OCI-LY1 (cell line): ENCODE measurements at regions not wholly inside any gene's neighbourhood (a gene's known extent, or its start where the extent isn't known, plus 50 kb on each side); places are given as distances from the start of the nearest gene placed in this dataset.

Source experiments
- H2AFZ ChIP-seq: fragments of 200-600 bp; sonication (generic), shearing (Covaris generic); 2 replicates; pipeline ENCODE4 v1.6.0; 2014; ENCODE audit warnings: antibody characterized with exemption, mild to moderate bottlenecking, low read length
- H3F3A ChIP-seq: fragments of 200-600 bp; sonication (generic), shearing (Covaris generic); 2 replicates; pipeline ENCODE4 v1.6.0; 2014; ENCODE audit warnings: mild to moderate bottlenecking, antibody characterized with exemption, low read length, moderate library complexity; ENCODE audit not compliant: insufficient read depth
- H3K27ac ChIP-seq: fragments of 200-600 bp; sonication (generic); 2 replicates; pipeline ENCODE4 v1.5.1; 2014; ENCODE audit warnings: low read length, mixed run types, mild to moderate bottlenecking, low read depth; ENCODE audit not compliant: poor library complexity, severe bottlenecking
- H3K27me3 ChIP-seq: fragments of 200-600 bp; sonication (generic); 2 replicates; pipeline ENCODE4 v1.6.0; 2014; ENCODE audit warnings: antibody characterized with exemption, mild to moderate bottlenecking, low read length, moderate library complexity; ENCODE audit not compliant: insufficient read depth
- H3K36me3 ChIP-seq: fragments of 200-600 bp; sonication (generic); 2 replicates; pipeline ENCODE4 v1.6.1; 2014; ENCODE audit warnings: mild to moderate bottlenecking, antibody characterized with exemption, low read length, moderate library complexity, mixed read lengths; ENCODE audit not compliant: insufficient read depth
- H3K4me1 ChIP-seq: fragments of 200-600 bp; sonication (generic); 2 replicates; pipeline ENCODE4 v1.5.1; 2014; ENCODE audit warnings: mild to moderate bottlenecking, low read length, moderate library complexity; ENCODE audit not compliant: insufficient read depth, severe bottlenecking
- H3K4me2 ChIP-seq: fragments of 200-600 bp; sonication (generic), shearing (Covaris generic); 2 replicates; pipeline ENCODE4 v1.6.1; 2014; ENCODE audit warnings: low read length
- H3K4me3 ChIP-seq: fragments of 200-600 bp; sonication (generic); 2 replicates; pipeline ENCODE4 v1.5.1; 2014; ENCODE audit warnings: low read length, low read depth, mild to moderate bottlenecking, mixed read lengths; ENCODE audit not compliant: poor library complexity, severe bottlenecking
- H3K79me2 ChIP-seq: fragments of 200-600 bp; shearing (Covaris generic); 2 replicates; pipeline ENCODE4 v1.6.1; 2016; ENCODE audit warnings: mixed run types, low read length, mixed read lengths; ENCODE audit not compliant: insufficient read depth
- H3K9ac ChIP-seq: fragments of 200-600 bp; sonication (generic), shearing (Covaris generic); 2 replicates; pipeline ENCODE4 v1.6.1; 2014; ENCODE audit warnings: mild to moderate bottlenecking, low read length, mixed read lengths
- H3K9me2 ChIP-seq: fragments of 200-600 bp; sonication (generic), shearing (Covaris generic); 2 replicates; pipeline ENCODE4 v1.6.1; 2014; ENCODE audit warnings: low read depth, mild to moderate bottlenecking, low read length, mixed read lengths
- H3K9me3 ChIP-seq: fragments of 200-600 bp; shearing (Covaris generic); 2 replicates; pipeline ENCODE4 v1.6.1; 2014; ENCODE audit warnings: low read length, mixed read lengths
- H4K20me1 ChIP-seq: fragments of 200-600 bp; sonication (generic), shearing (Covaris generic); 2 replicates; pipeline ENCODE4 v1.6.0; 2016; ENCODE audit warnings: mild to moderate bottlenecking, low read length; ENCODE audit not compliant: insufficient read depth
- CTCF ChIP-seq: fragments of 200-600 bp; sonication (generic), shearing (Covaris generic); IDR thresholded peaks from 2 replicates; pipeline ENCODE4 v1.5.1; 2017; ENCODE audit warnings: mild to moderate bottlenecking, antibody characterized with exemption, low read length, moderate library complexity, mixed read lengths
- EZH2 ChIP-seq: fragments of 200-600 bp; sonication (generic), shearing (Covaris generic); IDR thresholded peaks from 2 replicates; pipeline ENCODE4 v1.8.0; 2017; ENCODE audit warnings: borderline replicate concordance, mixed run types, mild to moderate bottlenecking, antibody characterized with exemption, low read length, moderate library complexity, mixed read lengths

GRCh38 chr2:41031282-41031681 is 579.4 kb upstream of the SLC8A1 start:
- Histone ChIP-seq H3K27ac (no peak overlapping the region), H3F3A (no peaks in the 10 kb centered on the region), H3K4me2 (no peak overlapping the region), H2AFZ (no peak overlapping the region), H3K79me2 (no peaks in the 10 kb centered on the region), H3K36me3 (no peaks in the 10 kb centered on the region), H3K9me3 (no peaks in the 10 kb centered on the region), H3K9ac (no peak overlapping the region), H3K4me3 (no peak overlapping the region), H3K9me2 (no peaks in the 10 kb centered on the region), H3K4me1 (no peaks in the 10 kb centered on the region), H3K27me3 (no peaks in the 10 kb centered on the region), H4K20me1 (no peaks in the 10 kb centered on the region)
- TF ChIP-seq CTCF (no peak), EZH2 (no peak)

GRCh38 chr2:41032715-41033114 is 580.8 kb upstream of the SLC8A1 start:
- no peaks in the 10 kb centered on the region for H3K9me2 ChIP-seq
- no peaks in the 10 kb centered on the region for H3K27me3 ChIP-seq
- TF ChIP-seq EZH2 = no peak
- no peak for TF ChIP-seq CTCF
- H4K20me1 ChIP-seq = no peaks in the 10 kb centered on the region
- H3F3A ChIP-seq = no peaks in the 10 kb centered on the region
- H3K36me3 ChIP-seq = no peaks in the 10 kb centered on the region
- H3K4me1 ChIP-seq = no peaks in the 10 kb centered on the region
- H3K9me3 ChIP-seq = no peaks in the 10 kb centered on the region
- no peak overlapping the region for H3K4me3 ChIP-seq
- H3K9ac ChIP-seq = no peak overlapping the region
- no peak overlapping the region for H2AFZ ChIP-seq
- H3K27ac ChIP-seq = no peak overlapping the region
- H3K79me2 ChIP-seq = no peaks in the 10 kb centered on the region
- H3K4me2 ChIP-seq = no peak overlapping the region

- Histone ChIP-seq H3K79me2 (no peaks in the 10 kb centered on the region), H3F3A (no peaks in the 10 kb centered on the region), H3K9me3 (no peaks in the 10 kb centered on the region), H3K4me1 (no peaks in the 10 kb centered on the region), H4K20me1 (no peaks in the 10 kb centered on the region), H3K4me2 (no peak overlapping the region), H2AFZ (no peak overlapping the region), H3K4me3 (no peak overlapping the region), H3K9ac (no peak overlapping the region), H3K27ac (no peak overlapping the region), H3K36me3 (no peaks in the 10 kb centered on the region), H3K27me3 (no peaks in the 10 kb centered on the region), H3K9me2 (no peaks in the 10 kb centered on the region)
- no peak for TF ChIP-seq CTCF
- TF ChIP-seq EZH2 = no peak
Observed at GRCh38 chr2:41033127-41033526, 581.2 kb upstream of the SLC8A1 start.
